ENCODE measurements at regions not wholly inside any gene's neighbourhood (a gene's known extent, or its start where the extent isn't known, plus 50 kb on each side); places are given as distances from the start of the nearest gene placed in this dataset.

- Mint-ChIP-seq H3K36me3 (ENCODE audit: low read depth) (no peaks in the 10 kb centered on the region), H3K9me3 (no peaks in the 10 kb centered on the region), H3K27ac (no peak overlapping the region), H3K27me3 (ENCODE audit: low read depth, poor library complexity) (peaks cover 3% of the 10 kb centered on the region), H3K4me3 (no peak overlapping the region), H3K4me1 (no peaks in the 10 kb centered on the region)
- no peak for DNase-seq
- TF ChIP-seq, protein P1, sequence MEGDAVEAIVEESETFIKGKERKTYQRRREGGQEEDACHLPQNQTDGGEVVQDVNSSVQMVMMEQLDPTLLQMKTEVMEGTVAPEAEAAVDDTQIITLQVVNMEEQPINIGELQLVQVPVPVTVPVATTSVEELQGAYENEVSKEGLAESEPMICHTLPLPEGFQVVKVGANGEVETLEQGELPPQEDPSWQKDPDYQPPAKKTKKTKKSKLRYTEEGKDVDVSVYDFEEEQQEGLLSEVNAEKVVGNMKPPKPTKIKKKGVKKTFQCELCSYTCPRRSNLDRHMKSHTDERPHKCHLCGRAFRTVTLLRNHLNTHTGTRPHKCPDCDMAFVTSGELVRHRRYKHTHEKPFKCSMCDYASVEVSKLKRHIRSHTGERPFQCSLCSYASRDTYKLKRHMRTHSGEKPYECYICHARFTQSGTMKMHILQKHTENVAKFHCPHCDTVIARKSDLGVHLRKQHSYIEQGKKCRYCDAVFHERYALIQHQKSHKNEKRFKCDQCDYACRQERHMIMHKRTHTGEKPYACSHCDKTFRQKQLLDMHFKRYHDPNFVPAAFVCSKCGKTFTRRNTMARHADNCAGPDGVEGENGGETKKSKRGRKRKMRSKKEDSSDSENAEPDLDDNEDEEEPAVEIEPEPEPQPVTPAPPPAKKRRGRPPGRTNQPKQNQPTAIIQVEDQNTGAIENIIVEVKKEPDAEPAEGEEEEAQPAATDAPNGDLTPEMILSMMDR (IDR thresholded peaks at IDR 0.05), result no peak
Observed at GRCh38 chr4:110982486-110982885, 359.6 kb upstream of the PITX2 start.

GRCh38 chr4:110988722-110989121, 365.8 kb upstream of the PITX2 start:
- Mint-ChIP-seq H3K36me3 (ENCODE audit: low read depth) (no peaks in the 10 kb centered on the region), H3K27me3 (ENCODE audit: low read depth, poor library complexity) (no peaks in the 10 kb centered on the region), H3K9me3 (no peaks in the 10 kb centered on the region), H3K4me3 (no peak overlapping the region), H3K27ac (no peak overlapping the region), H3K4me1 (no peaks in the 10 kb centered on the region)
- TF ChIP-seq, protein P1 (IDR thresholded peaks at IDR 0.05), result no peak
- no peak for DNase-seq

- H3K36me3 Mint-ChIP-seq (ENCODE audit: low read depth), result no peaks in the 10 kb centered on the region
- H3K27ac Mint-ChIP-seq, result no peak overlapping the region
- TF ChIP-seq, protein P1 (IDR thresholded peaks at IDR 0.05), result no peak
- no peaks in the 10 kb centered on the region for H3K4me1 Mint-ChIP-seq
- H3K27me3 Mint-ChIP-seq (ENCODE audit: low read depth, poor library complexity), result no peaks in the 10 kb centered on the region
- no peaks in the 10 kb centered on the region for H3K9me3 Mint-ChIP-seq
- no peak overlapping the region for H3K4me3 Mint-ChIP-seq
- no peak for DNase-seq
Observed at GRCh38 chr4:110989125-110989524, 366.2 kb upstream of the PITX2 start.

DNA sequence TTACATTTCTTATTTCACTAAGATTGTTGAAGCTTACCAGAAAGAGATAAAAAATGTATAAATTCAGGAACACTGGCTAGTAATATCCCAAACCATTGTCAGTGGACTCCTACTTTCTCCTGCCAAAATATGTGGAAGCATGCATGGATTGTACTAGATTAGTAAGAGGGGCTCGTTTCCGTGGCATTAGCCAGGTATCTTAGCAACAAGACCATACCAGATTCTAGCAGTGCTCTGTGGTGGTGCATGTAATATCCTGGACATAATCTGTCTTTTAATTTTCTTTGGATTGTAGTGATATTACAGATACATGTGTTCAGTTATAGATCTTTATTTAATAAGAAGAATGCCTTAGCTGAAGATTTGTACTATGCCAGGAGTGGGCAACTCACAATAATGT, 371.9 kb upstream of the PITX2 start:
- Mint-ChIP-seq H3K9me3 (no peaks in the 10 kb centered on the region), H3K27me3 (ENCODE audit: low read depth, poor library complexity) (no peaks in the 10 kb centered on the region), H3K36me3 (ENCODE audit: low read depth) (no peaks in the 10 kb centered on the region), H3K27ac (no peak overlapping the region), H3K4me3 (no peak overlapping the region), H3K4me1 (no peaks in the 10 kb centered on the region)
- no peak for DNase-seq
- TF ChIP-seq, protein P1 (IDR thresholded peaks at IDR 0.05), result no peak

DNA sequence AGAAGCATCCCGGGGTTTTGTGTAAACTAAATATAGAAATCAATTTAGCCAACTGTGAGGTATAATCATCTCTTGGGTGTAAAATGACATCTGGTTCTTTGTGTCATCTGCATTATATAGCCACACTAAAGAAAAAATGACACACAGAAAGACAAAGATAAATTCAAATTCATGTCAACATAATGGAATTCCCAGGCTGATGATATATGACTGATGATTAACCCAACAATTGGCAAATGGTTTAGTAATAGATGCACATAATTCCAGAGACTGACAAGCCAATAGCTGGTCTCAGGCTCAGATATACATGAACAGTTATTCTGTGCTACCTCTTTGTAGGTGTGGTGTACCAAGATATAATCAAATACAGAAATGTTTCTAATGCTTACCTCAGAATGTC, 375.4 kb upstream of the PITX2 start:
- H3K27ac Mint-ChIP-seq, result no peak overlapping the region
- no peak for DNase-seq
- TF ChIP-seq, protein P1 (IDR thresholded peaks at IDR 0.05), result no peak
- no peak overlapping the region for H3K4me3 Mint-ChIP-seq
- H3K27me3 Mint-ChIP-seq (ENCODE audit: low read depth, poor library complexity), result no peaks in the 10 kb centered on the region
- no peaks in the 10 kb centered on the region for H3K9me3 Mint-ChIP-seq
- H3K4me1 Mint-ChIP-seq, result no peaks in the 10 kb centered on the region
- no peaks in the 10 kb centered on the region for H3K36me3 Mint-ChIP-seq (ENCODE audit: low read depth)

GRCh38 chr4:111011458-111011857, 388.6 kb upstream of the PITX2 start:
- DNase-seq, result no peak
- TF ChIP-seq, protein P1 (IDR thresholded peaks at IDR 0.05), result no peak
- Mint-ChIP-seq H3K27ac (no peak overlapping the region), H3K36me3 (ENCODE audit: low read depth) (no peaks in the 10 kb centered on the region), H3K4me3 (no peak overlapping the region), H3K4me1 (no peaks in the 10 kb centered on the region), H3K27me3 (ENCODE audit: low read depth, poor library complexity) (peaks cover under 1% of the 10 kb centered on the region), H3K9me3 (no peaks in the 10 kb centered on the region)

All from nephron progenitor cell (in vitro differentiated cells).